HCT116 (cell line): ENCODE measurements at regions not wholly inside any gene's neighbourhood (a gene's known extent, or its start where the extent isn't known, plus 50 kb on each side); places are given as distances from the start of the nearest gene placed in this dataset.

Experiments
- ATAC-seq: fragments of 200-7000 bp; cut with Tn5 transposase; 2 replicates; pipeline ENCODE4 v1.9.1; 2020; ENCODE audit warnings: mild to moderate bottlenecking, moderate library complexity
- BruUV-seq: library from RNA; stranded (reverse); fragments of 400-500 nt; replicated peaks from 2 replicates; lab custom pipeline; 2021; lab: Mats Ljungman, UMichigan
- CTCF ChIA-PET: fragments of 300-600 bp; sonication (Branson Sonifier 250); formaldehyde crosslinking; loops from one replicate; lab custom pipeline; 2021; ENCODE audit warnings: antibody characterized with exemption; lab: Charles Lee
- POLR2A ChIA-PET: fragments of 300-600, 350-600 bp; sonication (Branson Sonifier 250); formaldehyde crosslinking; loops from one replicate; lab custom pipeline; 2021; ENCODE audit warnings: antibody characterized with exemption; lab: Charles Lee
- RAD21 ChIA-PET, 2 experiments: fragments of 300-600 bp; sonication (Branson Sonifier 250); formaldehyde crosslinking; loops; one replicate each; lab custom pipeline; 2023; ENCODE audit warnings: low total read pairs in 2 of 2; ENCODE audit not compliant: uncharacterized antibody in 2 of 2, unreplicated experiment in 2 of 2, low non-redundant PET in 1 of 2; lab: Charles Lee
- DNase-seq: peaks from one replicate; pipeline ENCODE4 v3.0.0-alpha.2; 2010; ENCODE audit warnings: low read depth, low spot score
- H2AFZ ChIP-seq: fragments of 200-600 bp; shearing (Covaris generic), sonication (generic); 2 replicates; pipeline ENCODE4 v1.6.1; 2017; ENCODE audit warnings: low read depth, mixed run types, mixed read lengths, antibody characterized with exemption, low read length; ENCODE audit not compliant: poor library complexity, severe bottlenecking
- H3K27ac ChIP-seq: 2 replicates; pipeline ENCODE4 v1.5.1; 2012; ENCODE audit warnings: low read depth, low read length
- H3K27me3 ChIP-seq: fragments of 200-600 bp; sonication (generic); 2 replicates; pipeline ENCODE4 v1.6.1; 2016; ENCODE audit warnings: mixed run types, low read length, mixed read lengths; ENCODE audit not compliant: insufficient read depth
- H3K36me3 ChIP-seq, 2 experiments: fragments of 200-500 bp in 1 of 2; fragments of 200-600 bp in 1 of 2; sonication (Bioruptor generic) in 1 of 2; sonication (generic) in 1 of 2; 2 replicates each; pipeline versions ENCODE4 v1.5.1 to v1.6.1; 2014 to 2016; ENCODE audit warnings: low read length in 2 of 2, inconsistent platforms in 1 of 2, mixed read lengths in 1 of 2, mixed run types in 1 of 2; ENCODE audit not compliant: insufficient read depth in 2 of 2, control insufficient read depth in 1 of 2
- H3K4me1 ChIP-seq, 2 experiments: fragments of 200-600 bp in 1 of 2; sonication (generic) in 1 of 2; 2 replicates each; pipeline versions ENCODE4 v1.5.1 to v1.6.1; 2012 to 2017; ENCODE audit warnings: low read length in 2 of 2, inconsistent platforms in 1 of 2, mild to moderate bottlenecking in 1 of 2, mixed read lengths in 1 of 2, mixed run types in 1 of 2, moderate library complexity in 1 of 2; ENCODE audit not compliant: insufficient read depth in 2 of 2, control insufficient read depth in 1 of 2
- H3K4me2 ChIP-seq: fragments of 200-600 bp; sonication (generic); 2 replicates; pipeline ENCODE4 v1.6.1; 2017; ENCODE audit warnings: mixed run types, low read length, mixed read lengths
- H3K4me3 ChIP-seq, 2 experiments: fragments of 200-600 bp in 1 of 2; sonication (generic) in 1 of 2; replicated peaks in 1 of 2; 2 replicates each; pipeline ENCODE4 v1.5.1; 2011 to 2016; ENCODE audit warnings: low read length in 2 of 2, control low read depth in 1 of 2, low read depth in 1 of 2, mild to moderate bottlenecking in 1 of 2, mixed read lengths in 1 of 2, mixed run types in 1 of 2
- H3K79me2 ChIP-seq: fragments of 200-600 bp; sonication (generic); 2 replicates; pipeline ENCODE4 v1.6.1; 2017; ENCODE audit warnings: mild to moderate bottlenecking, mixed run types, low read length, moderate library complexity, mixed read lengths; ENCODE audit not compliant: insufficient read depth
- H3K9ac ChIP-seq: fragments of 200-600 bp; sonication (generic); 2 replicates; pipeline ENCODE4 v1.6.1; 2016; ENCODE audit warnings: low read length, mixed read lengths
- H3K9me2 ChIP-seq: fragments of 200-600 bp; sonication (generic), shearing (Covaris generic); 2 replicates; pipeline ENCODE4 v1.6.1; 2017; ENCODE audit warnings: mixed run types, mild to moderate bottlenecking, moderate library complexity; ENCODE audit not compliant: insufficient read depth
- H3K9me3 ChIP-seq, 2 experiments: fragments of 200-500 bp in 1 of 2; fragments of 200-600 bp in 1 of 2; sonication (Bioruptor generic) in 1 of 2; sonication (generic) in 1 of 2; 2 replicates each; pipeline ENCODE4 v1.6.1; 2014 to 2017; ENCODE audit warnings: low read length in 2 of 2, mixed read lengths in 2 of 2, inconsistent platforms in 1 of 2, low read depth in 1 of 2, mild to moderate bottlenecking in 1 of 2, mixed run types in 1 of 2, moderate library complexity in 1 of 2; ENCODE audit not compliant: control insufficient read depth in 1 of 2, insufficient read depth in 1 of 2
- H4K20me1 ChIP-seq: fragments of 200-600 bp; sonication (generic), shearing (Covaris generic); 2 replicates; pipeline ENCODE4 v1.6.1; 2017; ENCODE audit warnings: mixed run types, mild to moderate bottlenecking, moderate library complexity; ENCODE audit not compliant: insufficient read depth
- ATF3 ChIP-seq: IDR thresholded peaks from 2 replicates; pipeline ENCODE4 v1.6.1; 2012
- CBX3 ChIP-seq: IDR thresholded peaks from 2 replicates; pipeline ENCODE4 v1.6.1; 2012; ENCODE audit warnings: low read depth
- CEBPB ChIP-seq: IDR thresholded peaks from 2 replicates; pipeline ENCODE4 v1.6.1; 2012; ENCODE audit warnings: low read depth
- CTCF ChIP-seq, 3 experiments: fragments of 200-600 bp in 1 of 3; sonication (generic) in 1 of 3; IDR thresholded peaks in 2 of 3; conservative IDR thresholded peaks in 1 of 3; 2 replicates each; pipeline ENCODE4 v1.5.1; 2012 to 2017; ENCODE audit warnings: low read depth in 2 of 3, low read length in 2 of 3, antibody characterized with exemption in 1 of 3, borderline replicate concordance in 1 of 3, control low read depth in 1 of 3, mild to moderate bottlenecking in 1 of 3, mixed read lengths in 1 of 3, mixed run types in 1 of 3, moderate library complexity in 1 of 3; ENCODE audit not compliant: insufficient read depth in 1 of 3
- EGR1 ChIP-seq: IDR thresholded peaks from 2 replicates; pipeline ENCODE4 v1.6.1; 2012; ENCODE audit warnings: low read depth
- ELF1 ChIP-seq: IDR thresholded peaks from 2 replicates; pipeline ENCODE4 v1.6.1; 2012; ENCODE audit warnings: low read depth, borderline replicate concordance
- EZH2 ChIP-seq: fragments of 200-600 bp; sonication (generic); IDR thresholded peaks from 2 replicates; pipeline ENCODE4 v1.6.1; 2017; ENCODE audit warnings: antibody characterized with exemption, mixed run types
- EZH2phosphoT487 ChIP-seq: fragments of 200-600 bp; IDR thresholded peaks from 2 replicates; pipeline ENCODE4 v1.6.1; 2018; ENCODE audit warnings: antibody characterized with exemption, borderline replicate concordance
- FOSL1 ChIP-seq: IDR thresholded peaks from 2 replicates; pipeline ENCODE4 v1.6.1; 2012; ENCODE audit warnings: low read depth
- POLR2A ChIP-seq: IDR thresholded peaks from 2 replicates; pipeline ENCODE4 v1.7.0; 2011; ENCODE audit warnings: borderline replicate concordance; ENCODE audit not compliant: insufficient read depth, insufficient read length; ENCODE audit errors: extremely low read depth
- POLR2AphosphoS5 ChIP-seq: IDR thresholded peaks from 2 replicates; pipeline ENCODE4 v1.6.1; 2011; ENCODE audit warnings: mild to moderate bottlenecking, low read depth, low read length, moderate library complexity
- RAD21 ChIP-seq: IDR thresholded peaks from 2 replicates; pipeline ENCODE4 v1.6.1; 2012; ENCODE audit warnings: low read depth, mild to moderate bottlenecking
- REST ChIP-seq: IDR thresholded peaks from 2 replicates; pipeline ENCODE4 v1.6.1; 2012; ENCODE audit warnings: low read depth
- SIN3A ChIP-seq: IDR thresholded peaks from 2 replicates; pipeline ENCODE4 v1.6.1; 2012; ENCODE audit warnings: low read depth
- SRF ChIP-seq: IDR thresholded peaks from 2 replicates; pipeline ENCODE4 v1.6.1; 2012; ENCODE audit warnings: low read depth
- YY1 ChIP-seq: IDR thresholded peaks from 2 replicates; pipeline ENCODE4 v1.6.1; 2011; ENCODE audit warnings: low read length, low read depth, moderate library complexity, mild to moderate bottlenecking; ENCODE audit not compliant: insufficient replicate concordance; ENCODE audit errors: extremely low read depth
- ZBTB33 ChIP-seq: IDR thresholded peaks from 2 replicates; pipeline ENCODE4 v1.6.1; 2011; ENCODE audit warnings: mild to moderate bottlenecking, low read length, moderate library complexity; ENCODE audit not compliant: insufficient replicate concordance; ENCODE audit errors: extremely low read depth
- intact Hi-C: fragments of 100-400 bp; cut with micrococcal nuclease; formaldehyde crosslinking; loops from 2 replicates; pipeline ENCODE4 v1.10.0; 2022

- TF ChIP-seq CBX3: no peak
Observed at GRCh38 chr2:70393881-70394280, 92.0 kb upstream of the FAM136A start (continued).

- BruUV-seq: no TSS peak
- Histone ChIP-seq H3K9me2 (no peaks in the 10 kb centered on the region), H3K9me3 (no peaks in the 10 kb centered on the region), H3K4me2 (no peak overlapping the region), H3K4me3 (no peak overlapping the region), H4K20me1 (no peaks in the 10 kb centered on the region), H3K4me1 (peaks cover 4 to 28% of the 10 kb centered on the region in 2 experiments; a peak in 3 of 4 replicates), H3K27me3 (no peaks in the 10 kb centered on the region), H2AFZ (no peak overlapping the region), H3K36me3 (no peaks in the 10 kb centered on the region), H3K9ac (no peak overlapping the region), H3K79me2 (no peaks in the 10 kb centered on the region), H3K27ac (no peak overlapping the region)
- TF ChIP-seq SRF (no peak), EZH2 (no peak), ZBTB33 (no peak), POLR2A (no peak), CBX3 (no peak), CEBPB (no peak), ELF1 (no peak), EZH2phosphoT487 (no peak), RAD21 (no peak), FOSL1 (no peak), YY1 (no peak), REST (no peak), CTCF (IDR thresholded peaks at IDR 0.05 in 2 of 3, conservative IDR thresholded peaks at IDR 0.05 in 1 of 3; ENCODE audit: borderline replicate concordance in 1 of 3, insufficient read depth in 1 of 3, low read depth in 2 of 3, low read length in 2 of 3) (no peak), EGR1 (no peak), SIN3A (no peak), POLR2AphosphoS5 (no peak), ATF3 (no peak)
- intact Hi-C loops: no loop called here
- ChIA-PET POLR2A (no interaction called here), CTCF (no interaction called here), RAD21 (no interaction called here)
- DNase-seq (no peak), ATAC-seq (no peak)
Observed at GRCh38 chr2:70391988-70392387, 90.1 kb upstream of the FAM136A start.
